IMR-90 (cell line): ENCODE measurements at regions not wholly inside any gene's neighbourhood (a gene's known extent, or its start where the extent isn't known, plus 50 kb on each side); places are given as distances from the start of the nearest gene placed in this dataset.

Experiments
- ATAC-seq: fragments of 200-7000 bp; cut with Tn5 transposase; 2 replicates; pipeline ENCODE4 v1.9.1; 2020; ENCODE audit warnings: low read depth, mild to moderate bottlenecking, moderate library complexity
- BruUV-seq: library from RNA; stranded (reverse); fragments of 400-500 nt; replicated peaks from 2 replicates; lab custom pipeline; 2021; lab: Mats Ljungman, UMichigan
- CTCF ChIA-PET: fragments of 300-600 bp; formaldehyde crosslinking; extraction: SDS; loops from one replicate; lab custom pipeline; 2021; ENCODE audit warnings: antibody characterized with exemption; lab: Yijun Ruan, JAX
- POLR2A ChIA-PET: fragments of 300-600 bp; sonication (Branson Sonifier 250); formaldehyde crosslinking; loops from one replicate; lab custom pipeline; 2022; ENCODE audit warnings: antibody characterized with exemption; ENCODE audit not compliant: unreplicated experiment; lab: Charles Lee
- DNase-seq: peaks from one replicate; pipeline ENCODE4 v3.0.0; 2013
- H2AFZ ChIP-seq: replicated peaks from 2 replicates; pipeline ENCODE3; 2013; ENCODE audit warnings: low read length, mild to moderate bottlenecking; ENCODE audit not compliant: poor library complexity
- H2AK5ac ChIP-seq: 2 replicates; pipeline ENCODE4 v1.6.1; 2013; ENCODE audit warnings: low read depth, low read length, inconsistent platforms
- H2AK9ac ChIP-seq: replicated peaks from 2 replicates; pipeline ENCODE3; 2013; ENCODE audit warnings: mild to moderate bottlenecking, low read depth, low read length, moderate library complexity; ENCODE audit not compliant: poor library complexity
- H2BK120ac ChIP-seq: 2 replicates; pipeline ENCODE4 v1.6.1; 2013; ENCODE audit warnings: low read depth, low read length, inconsistent platforms
- H2BK15ac ChIP-seq: 3 replicates; pipeline ENCODE4 v1.6.1; 2013; ENCODE audit warnings: low read depth, low read length, inconsistent platforms
- H2BK20ac ChIP-seq: 2 replicates; pipeline ENCODE4 v1.6.1; 2013; ENCODE audit warnings: low read depth, mild to moderate bottlenecking, inconsistent platforms, low read length, moderate library complexity
- H2BK5ac ChIP-seq: 2 replicates; pipeline ENCODE4 v1.6.1; 2013; ENCODE audit warnings: mild to moderate bottlenecking, low read depth, low read length, inconsistent platforms; ENCODE audit not compliant: poor library complexity, severe bottlenecking
- H3K14ac ChIP-seq: replicated peaks from 2 replicates; pipeline ENCODE4 v1.6.1; 2013; ENCODE audit warnings: low read depth, low read length, inconsistent platforms
- H3K18ac ChIP-seq: 2 replicates; pipeline ENCODE4 v1.6.1; 2013; ENCODE audit warnings: low read depth, low read length, control low read depth
- H3K23ac ChIP-seq: 2 replicates; pipeline ENCODE4 v1.6.1; 2013; ENCODE audit warnings: low read depth, low read length, inconsistent platforms
- H3K27ac ChIP-seq: 2 replicates; pipeline ENCODE4 v1.5.1; 2013; ENCODE audit warnings: mild to moderate bottlenecking, control low read depth, low read length; ENCODE audit not compliant: insufficient read depth
- H3K27me3 ChIP-seq: 2 replicates; pipeline ENCODE4 v1.6.1; 2013; ENCODE audit warnings: low read length; ENCODE audit not compliant: control insufficient read depth, insufficient read depth
- H3K36me3 ChIP-seq: 2 replicates; pipeline ENCODE4 v1.6.1; 2013; ENCODE audit warnings: low read length, mixed read lengths; ENCODE audit not compliant: control insufficient read depth, insufficient read depth
- H3K4ac ChIP-seq: 2 replicates; pipeline ENCODE4 v1.6.1; 2013; ENCODE audit warnings: low read depth, low read length, inconsistent platforms
- H3K4me1 ChIP-seq: 2 replicates; pipeline ENCODE4 v1.6.1; 2013; ENCODE audit warnings: low read length, mixed read lengths; ENCODE audit not compliant: control insufficient read depth, insufficient read depth
- H3K4me2 ChIP-seq: 2 replicates; pipeline ENCODE4 v1.6.1; 2013; ENCODE audit warnings: low read depth, mild to moderate bottlenecking, control low read depth, low read length, moderate library complexity
- H3K4me3 ChIP-seq: 2 replicates; pipeline ENCODE4 v1.5.1; 2013; ENCODE audit warnings: low read depth, mild to moderate bottlenecking, control low read depth, low read length, moderate library complexity; ENCODE audit not compliant: insufficient read depth
- H3K56ac ChIP-seq: 2 replicates; pipeline ENCODE4 v1.6.1; 2013; ENCODE audit warnings: low read length, inconsistent platforms; ENCODE audit not compliant: insufficient read depth; ENCODE audit errors: extremely low read depth
- H3K79me1 ChIP-seq, 2 experiments: 2 replicates each; pipeline ENCODE4 v1.6.1; 2013; ENCODE audit warnings: low read length in 2 of 2, inconsistent platforms in 1 of 2, low read depth in 1 of 2
- H3K9ac ChIP-seq: 2 replicates; pipeline ENCODE4 v1.6.1; 2013; ENCODE audit warnings: low read depth, low read length, control low read depth
- H3K9me1 ChIP-seq: 2 replicates; pipeline ENCODE4 v1.6.1; 2013; ENCODE audit warnings: low read length, inconsistent platforms; ENCODE audit not compliant: insufficient read depth
- H3K9me3 ChIP-seq: 2 replicates; pipeline ENCODE4 v1.6.1; 2013; ENCODE audit warnings: low read length; ENCODE audit not compliant: control insufficient read depth, insufficient read depth
- H4K20me1 ChIP-seq: 2 replicates; pipeline ENCODE4 v1.6.1; 2013; ENCODE audit warnings: low read length, inconsistent platforms; ENCODE audit not compliant: insufficient read depth
- H4K5ac ChIP-seq: 2 replicates; pipeline ENCODE4 v1.6.1; 2013; ENCODE audit warnings: mild to moderate bottlenecking, low read depth, low read length, control low read depth
- H4K8ac ChIP-seq, 2 experiments: 2 replicates each; pipeline ENCODE4 v1.6.1; 2013; ENCODE audit warnings: low read depth in 2 of 2, low read length in 2 of 2, control low read depth in 1 of 2, inconsistent platforms in 1 of 2
- H4K91ac ChIP-seq: 2 replicates; pipeline ENCODE4 v1.6.1; 2013; ENCODE audit warnings: low read depth, low read length, inconsistent platforms; ENCODE audit not compliant: insufficient read depth
- BHLHE40 ChIP-seq: fragments of 150-350 bp; IDR thresholded peaks from 2 replicates; pipeline ENCODE4 v1.6.1; 2016; ENCODE audit warnings: mild to moderate bottlenecking, low read depth, low read length
- FOS ChIP-seq: fragments of 150-350 bp; IDR thresholded peaks from 2 replicates; pipeline ENCODE4 v1.6.1; 2016; ENCODE audit warnings: low read depth, low read length
- RAD21 ChIP-seq: IDR thresholded peaks from 2 replicates; pipeline ENCODE4 v1.6.1; 2012; ENCODE audit warnings: low read length, improper control_type of control experiment
- RCOR1 ChIP-seq: IDR thresholded peaks from 2 replicates; pipeline ENCODE4 v1.6.1; 2012; ENCODE audit warnings: mild to moderate bottlenecking, low read length, improper control_type of control experiment; ENCODE audit not compliant: insufficient replicate concordance
- WGBS, 2 experiments: methylation state at CpG; one replicate each; pipeline versions ENCODE4 v1.1.5 to v1.1.7; 2013; ENCODE audit warnings: missing lambda C conversion rate in 2 of 2; ENCODE audit not compliant: insufficient read length in 1 of 2; ENCODE audit errors: extremely low coverage in 2 of 2; 5-methylcytosine and 5-hydroxymethylcytosine counted together
- dilution Hi-C: fragments of 300-500 bp; cut with HindIII; formaldehyde crosslinking; loops from one replicate; pipeline ENCODE4 v1.14.3; 2018; ENCODE audit warnings: low sequenced_read_pairs; ENCODE audit not compliant: unreplicated experiment
- in situ Hi-C: fragments of 300-500 bp; cut with MboI; formaldehyde crosslinking; loops from 3 replicates; pipeline ENCODE4 v1.14.3; 2019; ENCODE audit warnings: low sequenced_read_pairs, inconsistent platforms, mixed read lengths
- intact Hi-C: fragments of 100-400 bp; cut with micrococcal nuclease; formaldehyde crosslinking; loops from 2 replicates; pipeline ENCODE4 v1.10.0; 2022
- TF ChIP-seq, protein P1 (sequence below): conservative IDR thresholded peaks from 2 replicates; pipeline ENCODE4 v1.5.1; 2012; ENCODE audit warnings: mild to moderate bottlenecking, low read depth, low read length, improper control_type of control experiment
- TF ChIP-seq, protein P2 (sequence below): fragments of 150-350 bp; IDR thresholded peaks from 2 replicates; pipeline ENCODE4 v1.6.1; 2016; ENCODE audit warnings: low read depth, mild to moderate bottlenecking, low read length, moderate library complexity, borderline replicate concordance

DNA sequence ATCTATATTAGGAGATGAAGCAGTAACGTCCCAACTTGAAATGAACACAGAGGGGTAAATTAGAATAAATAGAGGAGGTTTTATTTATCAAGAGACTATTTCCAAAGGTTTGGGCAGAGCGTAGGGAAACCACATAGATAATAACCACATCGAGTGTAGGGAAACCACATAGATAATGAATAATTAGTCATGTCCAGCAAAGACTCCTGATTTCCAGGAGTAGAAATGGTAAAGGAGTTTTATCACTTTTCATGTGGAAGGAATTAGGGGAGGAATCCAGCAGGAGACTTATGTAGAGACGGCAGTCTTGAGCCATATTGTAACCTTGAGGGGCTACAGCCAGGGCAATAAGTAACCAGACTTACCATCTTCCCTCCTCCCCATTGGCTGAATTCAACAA is 136.3 kb upstream of the CSNK1A1L start:
- ChIA-PET POLR2A (no interaction called here), CTCF (no interaction called here)
- Histone ChIP-seq H2AK9ac (no peak overlapping the region), H4K91ac (no peak overlapping the region), H3K4ac (no peak overlapping the region), H3K9me3 (peaks cover 8% of the 10 kb centered on the region), H3K4me2 (no peak overlapping the region), H2BK15ac (no peak overlapping the region), H3K18ac (no peak overlapping the region), H3K27me3 (no peaks in the 10 kb centered on the region), H3K56ac (no peak overlapping the region), H4K5ac (no peak overlapping the region), H2BK20ac (no peak overlapping the region), H3K36me3 (no peaks in the 10 kb centered on the region), H2BK5ac (no peak overlapping the region), H3K14ac (no peak overlapping the region), H3K23ac (no peak overlapping the region), H3K27ac (no peak overlapping the region), H3K79me1 (no peaks in the 10 kb centered on the region), H2BK120ac (no peak overlapping the region), H4K8ac (no peak overlapping the region), H3K4me3 (no peak overlapping the region), H2AK5ac (no peak overlapping the region), H3K4me1 (no peaks in the 10 kb centered on the region), H4K20me1 (no peaks in the 10 kb centered on the region), H3K9ac (no peak overlapping the region), H2AFZ (no peak overlapping the region), H3K9me1 (no peaks in the 10 kb centered on the region)
- in situ Hi-C loops (no loop called here), intact Hi-C loops (no loop called here), dilution Hi-C loops (no loop called here)
- no peak for ATAC-seq
- BruUV-seq: no TSS peak
- TF ChIP-seq FOS (no peak), RAD21 (no peak), RCOR1 (no peak), BHLHE40 (no peak)
- TF ChIP-seq, protein P1, sequence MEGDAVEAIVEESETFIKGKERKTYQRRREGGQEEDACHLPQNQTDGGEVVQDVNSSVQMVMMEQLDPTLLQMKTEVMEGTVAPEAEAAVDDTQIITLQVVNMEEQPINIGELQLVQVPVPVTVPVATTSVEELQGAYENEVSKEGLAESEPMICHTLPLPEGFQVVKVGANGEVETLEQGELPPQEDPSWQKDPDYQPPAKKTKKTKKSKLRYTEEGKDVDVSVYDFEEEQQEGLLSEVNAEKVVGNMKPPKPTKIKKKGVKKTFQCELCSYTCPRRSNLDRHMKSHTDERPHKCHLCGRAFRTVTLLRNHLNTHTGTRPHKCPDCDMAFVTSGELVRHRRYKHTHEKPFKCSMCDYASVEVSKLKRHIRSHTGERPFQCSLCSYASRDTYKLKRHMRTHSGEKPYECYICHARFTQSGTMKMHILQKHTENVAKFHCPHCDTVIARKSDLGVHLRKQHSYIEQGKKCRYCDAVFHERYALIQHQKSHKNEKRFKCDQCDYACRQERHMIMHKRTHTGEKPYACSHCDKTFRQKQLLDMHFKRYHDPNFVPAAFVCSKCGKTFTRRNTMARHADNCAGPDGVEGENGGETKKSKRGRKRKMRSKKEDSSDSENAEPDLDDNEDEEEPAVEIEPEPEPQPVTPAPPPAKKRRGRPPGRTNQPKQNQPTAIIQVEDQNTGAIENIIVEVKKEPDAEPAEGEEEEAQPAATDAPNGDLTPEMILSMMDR: no peak
- TF ChIP-seq, protein P2, sequence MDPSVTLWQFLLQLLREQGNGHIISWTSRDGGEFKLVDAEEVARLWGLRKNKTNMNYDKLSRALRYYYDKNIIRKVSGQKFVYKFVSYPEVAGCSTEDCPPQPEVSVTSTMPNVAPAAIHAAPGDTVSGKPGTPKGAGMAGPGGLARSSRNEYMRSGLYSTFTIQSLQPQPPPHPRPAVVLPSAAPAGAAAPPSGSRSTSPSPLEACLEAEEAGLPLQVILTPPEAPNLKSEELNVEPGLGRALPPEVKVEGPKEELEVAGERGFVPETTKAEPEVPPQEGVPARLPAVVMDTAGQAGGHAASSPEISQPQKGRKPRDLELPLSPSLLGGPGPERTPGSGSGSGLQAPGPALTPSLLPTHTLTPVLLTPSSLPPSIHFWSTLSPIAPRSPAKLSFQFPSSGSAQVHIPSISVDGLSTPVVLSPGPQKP: no peak
- WGBS, 2 experiments: no CpG with 5 or more reads among the region's 4 CpGs
- no peak for DNase-seq
